C1 segment of cervical spinal cord (tissue), 14 donors: ENCODE measurements at regions not wholly inside any gene's neighbourhood (a gene's known extent, or its start where the extent isn't known, plus 50 kb on each side); places are given as distances from the start of the nearest gene placed in this dataset.

Source experiments
- DNase-seq, 14 donors: peaks; one replicate each; lab custom pipeline; 2025; lab: John Stamatoyannopoulos, UW

- DNase-seq = peak in 1 of 14 donors; percentile 87
Measured at GRCh38 chr5:175805256-175806011, 65.9 kb upstream of the CPLX2 start.

GRCh38 chr5:175808711-175809110 lies 62.7 kb upstream of the CPLX2 start:
- DNase-seq = no peak

GRCh38 chr5:175809531-175810121 lies 61.8 kb upstream of the CPLX2 start:
- DNase-seq = peak in 1 of 14 donors; percentile 60

- no peak for DNase-seq
Measured at GRCh38 chr5:175810457-175810856, 60.9 kb upstream of the CPLX2 start.

GRCh38 chr5:175811589-175811988 lies 59.8 kb upstream of the CPLX2 start:
- DNase-seq = no peak

GRCh38 chr5:175813943-175814630 lies 57.3 kb upstream of the CPLX2 start:
- no peak for DNase-seq

GRCh38 chr5:175814691-175815090 lies 56.7 kb upstream of the CPLX2 start:
- peak in 1 of 14 donors; percentile 42 for DNase-seq

- no peak for DNase-seq
Measured at GRCh38 chr5:175815126-175815913, 56.1 kb upstream of the CPLX2 start.

- DNase-seq = no peak
Measured at GRCh38 chr5:175816348-175816747, 55.0 kb upstream of the CPLX2 start.

- DNase-seq = no peak
Measured at GRCh38 chr5:175819090-175819425, 52.3 kb upstream of the CPLX2 start.

GRCh38 chr5:175820230-175820629 lies 51.1 kb upstream of the CPLX2 start:
- no peak for DNase-seq
